ENCODE measurements at regions not wholly inside any gene's neighbourhood (a gene's known extent, or its start where the extent isn't known, plus 50 kb on each side); places are given as distances from the start of the nearest gene placed in this dataset.

DNA sequence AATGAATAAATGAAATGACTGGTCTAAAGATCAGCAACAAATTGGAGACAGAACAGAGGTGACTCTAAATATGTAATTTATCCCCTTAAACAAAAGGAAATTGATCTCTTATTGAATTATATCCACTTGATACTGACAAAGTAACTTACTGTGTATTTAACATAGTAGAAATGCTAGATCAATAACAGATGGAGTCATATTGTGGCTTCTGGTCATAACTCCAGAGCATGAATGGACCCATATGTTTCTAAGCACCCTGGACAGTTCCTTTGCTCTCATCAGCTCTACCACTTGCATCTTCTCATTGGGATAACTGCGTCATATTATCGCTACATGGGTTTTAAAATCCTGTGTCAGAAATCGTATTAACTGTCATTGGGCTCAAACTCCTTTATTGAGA is 222.3 kb downstream of the ETS1 start:
- DNase-seq (ENCODE audit: low spot score) = no peak

DNA sequence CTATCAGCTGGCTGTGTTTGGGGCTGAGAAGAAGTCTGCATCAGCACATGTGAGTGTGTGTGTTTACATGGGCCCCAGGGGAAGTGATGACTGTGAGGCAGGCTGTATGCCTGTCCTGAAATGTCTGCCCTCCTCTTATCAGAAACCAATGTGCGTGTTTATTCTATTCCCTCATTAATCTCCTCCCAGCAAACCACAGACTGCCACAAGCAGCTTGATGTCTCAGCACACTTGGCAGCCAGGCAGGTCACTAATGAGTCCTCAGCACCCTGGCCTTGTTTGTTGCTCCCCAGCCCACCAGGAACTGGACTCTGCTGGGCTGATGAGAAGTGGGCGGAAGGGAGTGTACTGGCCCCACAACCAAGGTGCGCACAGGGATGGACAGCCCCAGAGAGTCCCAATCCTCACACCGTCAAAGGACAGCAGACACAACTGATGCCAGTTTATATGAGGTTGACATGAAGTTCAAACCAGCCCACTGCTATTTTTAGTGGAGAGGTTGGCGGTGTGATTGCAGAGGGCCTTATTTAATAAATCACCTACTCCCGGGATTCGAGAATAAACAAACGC is 225.8 kb downstream of the ETS1 start:
- DNase-seq (ENCODE audit: low spot score) = peak; percentile 93

DNA sequence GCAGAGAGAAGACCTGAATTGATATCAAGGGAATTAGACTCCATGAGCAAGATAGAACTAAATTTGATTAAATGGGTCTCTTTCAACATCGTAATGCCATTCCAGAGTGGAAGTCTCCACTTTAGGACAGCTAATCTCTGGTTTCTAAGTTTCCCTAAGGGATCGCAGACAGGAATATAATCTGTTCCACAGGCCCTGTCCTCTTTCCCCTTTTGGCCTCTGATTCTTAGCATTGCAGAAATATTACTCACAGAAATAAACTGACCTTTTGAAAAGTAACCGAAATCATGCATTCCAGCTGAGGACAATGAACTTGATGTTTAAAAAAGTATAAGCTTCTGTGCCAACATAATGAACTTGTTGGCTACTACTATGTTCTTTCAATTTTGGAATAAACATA is 227.8 kb downstream of the ETS1 start:
- DNase-seq (ENCODE audit: low spot score) = no peak

DNA sequence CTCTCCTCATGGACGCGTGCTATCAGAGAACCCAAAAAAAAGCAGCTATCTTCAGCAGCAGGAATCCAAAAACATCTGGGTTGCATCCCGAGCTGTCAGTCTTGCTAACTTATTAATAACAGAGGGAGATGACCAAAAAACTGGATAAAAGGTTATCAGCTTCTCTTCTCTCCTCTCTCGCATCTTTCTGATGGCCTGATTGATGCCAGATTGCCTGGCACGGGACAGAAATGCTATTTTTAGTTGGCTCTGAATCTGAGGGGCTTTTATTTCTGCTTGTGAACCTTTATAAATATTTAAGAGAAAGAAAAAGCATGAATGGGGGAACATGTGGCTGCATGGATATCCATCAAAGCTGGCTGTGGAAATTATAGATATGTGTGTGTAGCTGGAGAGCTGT is 230.3 kb downstream of the ETS1 start:
- DNase-seq (ENCODE audit: low spot score) = no peak

DNA sequence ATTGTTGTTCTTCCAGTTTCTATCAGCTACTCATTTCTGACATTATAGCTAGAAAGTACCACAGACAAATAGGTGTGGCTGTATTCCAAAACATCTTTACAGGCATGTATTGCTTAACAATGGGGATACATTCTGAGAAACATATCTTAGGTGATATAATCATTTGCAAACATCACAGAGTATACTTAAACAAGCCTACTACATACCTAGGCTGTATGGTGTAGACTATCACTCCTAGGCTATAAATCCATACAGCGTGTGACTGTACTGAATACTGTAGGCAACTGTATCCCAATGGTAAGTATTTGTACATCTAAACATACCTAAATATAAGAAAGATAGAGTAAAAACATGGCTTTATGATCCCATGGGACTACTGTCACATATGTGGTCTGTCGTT is 231.8 kb downstream of the ETS1 start:
- no peak for DNase-seq (ENCODE audit: low spot score)

DNA sequence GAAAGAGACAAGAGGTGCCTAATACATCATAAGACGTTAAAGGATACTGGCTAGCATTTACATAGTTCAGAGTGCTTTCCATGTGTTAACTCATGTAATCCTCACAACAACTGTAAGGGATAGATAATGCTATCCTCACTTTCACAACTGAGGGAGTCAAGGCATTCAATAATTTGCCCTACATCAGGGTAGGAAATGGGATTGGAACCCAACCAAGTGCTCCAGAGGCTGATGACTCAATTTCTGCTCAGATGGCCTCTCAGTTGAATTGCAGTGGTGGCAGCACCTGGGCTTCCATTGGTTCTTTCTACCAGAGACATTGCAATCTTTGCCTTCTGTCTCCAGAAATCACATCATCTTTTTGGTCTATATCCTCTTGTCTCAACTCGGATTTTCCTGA is 232.9 kb downstream of the ETS1 start:
- no peak for DNase-seq (ENCODE audit: low spot score)

DNA sequence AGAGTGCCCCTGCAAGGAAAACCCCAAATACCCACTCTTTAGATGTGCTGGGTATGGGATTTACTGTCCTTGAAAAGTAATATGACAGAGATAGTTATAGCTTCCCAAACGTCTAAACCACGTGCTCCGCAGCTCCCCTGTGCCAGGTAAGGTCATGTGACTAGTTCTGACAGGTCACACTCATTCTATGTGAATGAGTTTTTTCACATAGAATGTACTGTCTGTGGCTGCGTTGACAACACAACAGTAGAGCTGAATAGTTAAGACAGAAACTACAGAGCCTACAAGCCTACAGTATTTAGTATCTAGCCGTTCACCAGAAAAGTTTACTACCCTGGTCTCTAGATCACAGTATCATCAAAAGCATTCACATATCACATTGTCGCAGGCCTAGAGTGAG is 236.2 kb downstream of the ETS1 start:
- no peak for DNase-seq (ENCODE audit: low spot score)

DNA sequence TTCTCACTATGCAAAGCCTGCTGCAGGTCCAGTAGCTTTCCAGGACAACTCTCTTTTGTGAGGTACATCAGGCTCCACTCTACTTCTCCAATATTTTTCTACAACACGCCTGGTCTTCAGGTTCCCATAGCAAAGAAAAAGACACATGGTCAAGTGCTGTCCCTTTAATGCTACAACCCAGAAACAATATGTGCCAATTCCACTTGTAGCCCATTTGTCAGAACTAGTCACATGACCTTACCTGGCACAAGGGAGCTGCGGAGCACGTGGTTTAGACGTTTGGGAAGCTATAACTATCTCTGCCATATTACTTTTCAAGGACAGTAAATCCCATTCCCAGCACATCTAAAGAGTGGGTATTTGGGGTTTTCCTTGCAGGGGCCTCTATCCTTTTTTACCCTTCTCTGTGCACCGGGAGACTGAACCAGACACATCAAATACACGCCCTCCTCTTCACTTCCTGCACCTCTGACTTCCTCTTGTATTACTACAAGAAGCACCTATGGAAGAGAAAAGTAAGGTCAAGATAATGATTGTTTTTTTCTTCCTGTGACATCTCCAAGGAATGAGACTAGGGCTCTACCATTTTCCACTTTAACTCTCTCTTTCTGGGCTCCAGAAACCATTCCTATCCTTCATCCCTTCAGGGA is 237.6 kb downstream of the ETS1 start:
- no peak for DNase-seq (ENCODE audit: low spot score)

DNA sequence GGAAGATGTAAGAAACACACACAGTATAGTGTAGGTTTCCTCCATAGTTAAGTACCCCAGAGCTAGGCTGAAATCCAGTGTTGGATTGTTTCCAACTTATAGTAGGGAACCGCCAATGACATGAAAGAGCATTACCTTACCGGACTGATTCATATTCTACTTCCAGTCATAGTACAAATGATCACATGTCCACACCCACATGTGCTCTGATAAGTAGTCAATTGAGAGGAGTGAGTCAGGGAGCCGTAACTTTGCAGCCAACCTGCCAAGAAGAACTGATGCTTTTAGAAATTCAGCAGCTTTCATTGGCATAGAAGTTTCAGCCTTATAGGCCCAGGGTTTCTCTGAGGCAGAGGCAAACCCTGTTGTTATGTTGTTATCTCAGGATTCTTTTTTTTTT is 240.6 kb downstream of the ETS1 start:
- no peak for DNase-seq (ENCODE audit: low spot score)

DNA sequence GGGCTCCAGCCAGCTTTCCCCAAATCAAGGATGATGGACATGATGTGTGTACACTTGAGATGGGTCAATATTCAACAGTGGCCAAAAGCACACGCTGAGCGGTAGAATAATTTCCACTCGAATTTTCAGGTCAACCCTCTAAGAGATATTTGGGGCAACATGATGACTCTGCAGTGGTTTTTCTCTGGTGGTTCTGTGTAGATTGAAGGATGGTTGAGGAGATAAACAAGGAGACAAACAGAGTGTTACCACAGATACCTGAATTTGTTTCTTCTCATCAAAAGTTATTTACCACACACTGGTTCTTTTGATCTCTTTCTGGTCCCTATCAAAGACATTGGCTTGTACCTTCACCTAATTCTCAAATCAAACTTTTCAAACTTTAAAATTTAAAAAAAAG is 242.0 kb downstream of the ETS1 start:
- DNase-seq (ENCODE audit: low spot score) = no peak

DNA sequence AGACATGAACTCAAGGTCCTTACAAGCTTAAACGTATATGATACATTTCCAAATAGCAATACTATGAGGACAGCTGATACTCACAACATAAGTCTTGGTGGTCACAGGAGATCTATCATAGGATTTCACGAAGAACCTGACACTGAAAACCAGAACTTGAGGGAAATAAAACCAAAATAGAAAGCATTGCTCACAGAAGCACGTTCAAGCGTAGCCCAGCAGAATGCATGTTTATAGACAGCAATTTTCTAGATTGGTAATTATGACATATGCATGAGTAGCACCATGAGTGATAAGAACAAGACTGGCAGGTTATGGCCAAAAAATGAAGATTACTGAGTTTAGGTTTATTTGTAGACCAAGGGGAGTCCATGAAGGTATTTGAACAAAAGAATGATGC is 243.5 kb downstream of the ETS1 start:
- DNase-seq (ENCODE audit: low spot score) = no peak

DNA sequence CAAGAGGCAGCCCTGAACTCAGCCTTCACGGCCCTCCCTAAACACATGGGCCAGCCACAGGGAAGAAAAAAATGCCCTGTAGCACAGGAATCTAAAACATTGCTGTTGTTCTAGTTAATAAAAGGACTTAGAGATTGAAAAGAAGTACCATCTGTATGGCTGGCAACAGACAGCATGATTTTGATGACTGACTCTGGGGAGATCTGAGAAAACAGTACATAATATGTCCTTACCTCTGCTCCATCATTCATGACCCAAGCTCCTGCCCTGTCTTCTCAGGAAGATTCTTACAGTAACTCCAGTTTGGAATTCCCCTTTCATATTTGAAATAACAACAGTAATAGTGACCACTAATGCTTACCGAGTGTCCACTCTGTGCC is 244.2 kb downstream of the ETS1 start:
- no peak for DNase-seq (ENCODE audit: low spot score)

DNA sequence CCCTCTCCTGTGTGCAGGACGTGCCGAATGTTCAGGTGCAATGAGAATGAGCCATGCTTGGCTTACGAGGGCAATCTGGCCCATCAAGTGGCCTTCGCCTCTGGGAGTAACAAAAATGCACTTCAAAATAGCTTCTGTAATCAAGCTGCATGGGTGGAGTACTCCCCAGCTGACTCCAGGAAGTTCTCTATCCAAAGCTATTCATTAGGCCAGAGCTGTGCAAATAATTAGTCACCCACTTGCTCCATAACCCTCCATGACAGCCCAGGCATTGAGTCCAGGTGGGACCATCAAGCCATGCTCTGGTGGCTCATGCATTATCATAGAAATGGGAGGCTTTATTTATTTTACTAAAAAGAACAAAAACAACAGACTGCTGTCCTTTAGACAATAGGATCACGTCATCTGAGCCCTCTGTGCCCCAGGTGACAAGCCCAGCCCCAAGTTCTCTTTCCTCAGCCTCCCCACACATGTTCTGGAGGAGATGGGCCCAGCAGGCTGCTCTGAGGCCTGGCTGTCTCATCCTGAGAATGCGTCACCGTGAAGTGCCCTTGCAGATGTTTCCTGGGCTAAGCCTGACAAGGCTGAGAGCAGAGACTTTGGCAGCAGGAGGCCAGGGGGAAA is 244.7 kb downstream of the ETS1 start:
- no peak for DNase-seq (ENCODE audit: low spot score)

DNA sequence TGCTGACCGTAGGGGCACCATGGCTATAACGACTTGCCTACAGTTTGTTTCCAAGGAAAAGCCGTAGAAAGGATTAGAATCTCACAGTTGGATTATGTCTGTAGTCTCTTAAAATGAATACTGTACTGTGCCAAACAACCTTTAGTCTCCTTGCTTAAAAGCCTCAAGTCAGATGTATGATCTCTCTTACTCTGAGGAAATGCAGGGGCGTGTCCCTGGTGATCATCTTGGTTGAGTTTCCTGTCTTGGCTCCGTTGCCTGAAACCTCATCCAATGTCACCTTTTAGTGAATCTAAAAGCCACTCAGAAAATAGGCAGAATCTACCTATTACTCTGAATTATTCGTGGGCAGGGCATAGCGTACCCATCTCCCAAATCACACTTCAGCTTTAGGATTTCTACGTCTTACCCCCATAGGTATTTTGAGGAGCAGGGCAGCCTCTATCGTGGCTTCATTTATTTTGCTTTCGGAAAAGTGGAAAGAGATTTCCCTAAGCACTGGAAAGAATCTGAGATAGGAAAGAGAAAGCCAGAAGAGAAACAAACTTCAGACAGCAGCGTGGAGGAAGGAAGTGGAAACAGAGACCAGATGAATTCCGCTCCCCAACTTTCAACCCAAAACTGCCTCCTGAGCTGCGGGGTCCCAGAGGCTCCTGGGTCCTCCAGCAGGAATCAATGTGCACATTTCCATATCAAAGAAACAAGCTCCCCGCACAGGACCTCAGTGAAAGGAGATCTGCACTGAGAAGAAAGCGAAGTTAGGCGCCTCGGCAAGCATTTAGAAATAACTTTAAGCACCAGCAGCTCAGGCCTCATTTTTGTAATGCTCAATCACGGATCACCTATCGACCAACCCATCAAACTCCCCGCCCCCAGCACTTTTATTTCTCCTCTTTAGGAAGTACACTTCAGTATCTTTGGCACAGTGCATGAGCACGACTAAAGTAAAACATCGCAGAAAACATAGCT is 245.8 kb downstream of the ETS1 start:
- no peak for DNase-seq (ENCODE audit: low spot score)

DNA sequence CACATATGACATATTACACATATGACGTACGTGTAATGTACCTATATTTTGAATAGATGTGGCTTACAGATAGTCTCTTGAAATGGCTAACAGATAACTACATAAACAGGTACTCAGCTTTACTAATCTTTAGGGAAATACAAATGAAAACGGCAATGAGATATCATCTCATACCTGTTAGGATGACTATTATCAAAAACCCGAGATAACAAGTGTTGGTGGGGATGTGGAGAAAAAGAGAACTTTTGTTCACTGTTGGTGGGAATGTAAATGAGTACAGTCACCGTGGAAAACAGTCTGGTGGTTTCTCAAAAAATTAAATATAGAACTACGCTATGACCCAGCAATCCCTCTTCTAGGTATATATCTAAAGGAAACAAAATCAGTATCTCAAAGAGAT is 247.6 kb downstream of the ETS1 start:
- DNase-seq (ENCODE audit: low spot score) = no peak

DNA sequence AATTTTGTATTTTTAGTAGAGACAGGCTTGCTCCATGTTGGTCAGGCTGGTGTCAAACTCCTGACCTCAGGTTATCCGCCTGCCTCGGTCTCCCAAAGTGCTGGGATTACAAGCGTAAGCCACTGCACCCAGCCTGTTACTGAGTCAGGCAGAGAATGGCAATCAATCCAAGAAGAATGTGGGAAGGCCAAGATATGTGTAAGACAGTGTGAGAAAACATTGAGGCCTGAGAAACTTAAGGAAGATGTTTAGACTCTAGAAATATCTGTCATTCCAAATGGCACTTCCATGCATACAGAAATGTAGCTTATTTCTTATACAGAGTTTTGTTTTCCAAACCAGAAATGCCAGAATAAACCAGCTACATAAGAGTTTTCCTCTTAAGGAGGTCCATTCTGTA is 248.5 kb downstream of the ETS1 start:
- DNase-seq (ENCODE audit: low spot score) = no peak

DNA sequence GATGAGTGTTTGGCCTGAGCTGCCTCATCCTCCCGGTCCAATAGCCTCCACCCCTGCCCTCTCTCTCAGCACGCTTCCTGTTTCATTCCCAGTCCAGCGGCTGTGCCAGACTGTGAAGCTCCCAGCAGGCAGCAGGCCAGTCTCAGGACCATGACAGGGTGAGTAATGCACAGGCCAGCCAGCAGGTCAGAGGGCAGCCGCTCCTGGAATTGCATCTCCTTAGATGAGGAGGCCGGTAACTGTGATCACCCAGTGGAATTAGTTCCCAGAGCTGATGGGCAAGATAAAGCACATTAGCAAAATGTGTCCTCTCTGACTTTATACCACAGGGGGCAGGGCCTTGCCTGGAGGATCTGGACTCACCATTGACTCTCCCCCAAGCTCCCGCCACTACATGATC is 251.2 kb downstream of the ETS1 start:
- no peak for DNase-seq (ENCODE audit: low spot score)

DNA sequence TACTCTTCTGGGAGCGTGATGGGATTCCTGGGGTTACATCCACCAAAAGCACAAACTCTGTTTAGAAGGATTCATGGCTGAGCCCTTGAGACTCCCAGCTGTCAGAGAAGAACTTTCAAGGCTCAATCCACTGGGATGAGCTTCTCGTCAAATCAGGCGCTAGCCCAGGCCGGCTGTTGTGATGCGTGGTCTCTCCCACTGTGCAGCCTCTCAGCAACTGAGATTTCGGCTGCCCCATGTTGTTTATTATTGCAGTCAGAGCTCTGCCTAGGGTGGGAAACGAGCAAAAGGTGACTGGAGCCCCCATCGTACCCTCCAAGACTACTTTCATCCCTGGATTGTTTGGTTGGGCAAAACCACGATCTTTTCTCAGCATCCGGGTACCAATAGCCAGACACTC is 251.6 kb downstream of the ETS1 start:
- no peak for DNase-seq (ENCODE audit: low spot score)

DNA sequence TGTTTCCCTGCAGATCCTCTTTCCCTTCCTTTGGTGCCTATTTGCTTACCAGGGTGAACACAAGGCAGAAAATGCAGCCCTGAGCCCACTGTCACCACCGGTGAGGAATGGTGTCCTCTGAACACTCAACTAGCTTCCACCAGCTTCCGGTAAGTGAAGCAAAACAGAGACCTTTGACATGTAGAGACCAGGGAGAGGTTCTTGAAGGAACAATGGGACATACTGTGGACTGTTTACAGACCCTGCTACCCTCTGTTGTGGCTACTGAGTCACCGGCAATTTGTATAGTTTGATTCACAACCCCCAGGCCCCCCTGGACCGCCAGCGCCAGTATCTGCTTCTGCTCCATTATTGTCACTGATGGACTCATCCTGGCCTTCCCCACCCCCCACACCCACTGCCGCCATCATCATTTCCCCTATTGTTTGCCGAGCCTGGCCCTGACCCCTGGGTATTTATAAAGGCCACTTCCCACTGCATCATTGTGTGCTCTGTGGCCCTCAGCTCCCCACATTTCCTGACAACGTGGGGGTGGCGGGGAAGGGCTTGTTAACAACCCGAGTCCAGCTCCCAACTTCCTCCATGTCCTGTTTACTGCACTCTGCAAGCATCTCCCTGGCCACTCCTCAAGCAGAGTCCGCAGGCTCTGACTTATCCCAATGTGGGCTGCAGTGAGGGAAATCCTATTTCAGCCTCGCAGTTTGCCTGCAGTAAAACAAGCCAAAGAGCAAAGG is 252.9 kb downstream of the ETS1 start:
- DNase-seq (ENCODE audit: low spot score) = no peak

DNA sequence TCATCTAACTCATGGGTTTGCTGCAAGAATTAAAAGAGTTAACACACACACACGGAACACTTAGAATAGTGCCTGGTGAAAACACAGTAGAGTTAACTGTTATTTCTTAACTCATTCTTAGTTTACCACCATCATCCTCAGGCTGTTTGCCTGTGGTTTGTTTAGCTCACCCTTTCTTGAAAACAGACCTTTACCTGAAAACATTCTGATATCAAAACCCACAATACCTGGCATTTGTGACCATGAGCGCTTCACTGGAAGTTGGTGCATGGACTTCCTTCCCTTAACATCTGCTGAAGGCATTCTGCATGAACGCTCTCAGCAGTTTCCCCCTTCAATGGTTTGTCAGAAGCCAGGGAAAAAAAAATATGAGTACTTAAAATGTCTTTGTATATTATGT is 256.0 kb downstream of the ETS1 start:
- no peak for DNase-seq (ENCODE audit: low spot score)

DNA sequence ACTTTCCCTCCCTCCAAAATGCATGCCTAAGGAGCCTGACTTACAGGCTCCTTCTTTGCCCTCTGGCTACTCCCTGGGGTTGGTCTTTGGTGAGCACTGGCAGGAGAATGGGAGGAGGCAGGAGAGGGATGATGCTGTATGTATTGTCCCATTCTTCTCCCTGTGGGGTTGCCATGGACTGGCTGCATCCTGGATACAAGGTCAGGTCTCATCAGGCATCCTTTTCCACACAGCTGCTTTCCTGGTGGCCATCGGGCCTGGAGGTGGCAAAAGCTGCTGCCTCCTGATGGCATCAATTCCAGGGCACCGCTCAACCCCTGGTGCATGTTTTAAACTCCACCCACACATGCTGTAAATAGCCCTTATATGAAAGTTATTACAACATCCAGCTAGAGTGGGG is 257.2 kb downstream of the ETS1 start:
- DNase-seq (ENCODE audit: low spot score) = no peak

DNA sequence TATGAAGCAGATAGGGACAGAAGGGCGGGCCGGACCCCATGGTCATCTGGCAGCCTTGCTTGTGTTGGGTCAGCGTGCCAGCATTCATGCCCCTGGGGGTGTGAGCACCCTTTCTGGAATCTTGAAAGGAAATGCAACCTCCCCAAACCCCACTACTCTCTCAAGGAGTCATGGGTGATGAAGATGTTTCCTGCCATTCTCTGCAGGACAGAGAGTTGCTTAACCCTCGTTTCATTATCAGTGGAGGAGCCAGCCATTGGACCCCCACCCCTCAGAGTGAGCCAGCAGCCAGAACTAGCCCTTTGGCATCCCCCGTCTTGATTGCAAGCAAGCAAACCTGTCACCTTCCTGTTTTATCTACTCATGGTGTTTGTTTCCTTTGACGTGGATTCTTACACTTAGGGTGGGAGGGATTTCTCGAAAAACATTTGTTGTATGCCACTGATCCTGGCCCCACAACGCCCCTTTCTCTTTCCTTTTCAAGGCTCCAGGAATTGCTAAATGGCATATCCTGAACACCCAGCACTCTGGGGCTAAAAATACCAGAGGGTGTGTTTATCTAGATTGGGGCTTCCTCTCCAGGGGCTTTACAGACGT is 258.3 kb downstream of the ETS1 start:
- DNase-seq (ENCODE audit: low spot score) = no peak
